GM23338 (cell line): ENCODE measurements at regions not wholly inside any gene's neighbourhood (a gene's known extent, or its start where the extent isn't known, plus 50 kb on each side); places are given as distances from the start of the nearest gene placed in this dataset.

Experiments
- CREB1 ChIP-seq: fragments of 250-450 bp; sonication (Bioruptor Pico); IDR thresholded peaks from 2 replicates; pipeline ENCODE4 v1.5.0; 2020; ENCODE audit warnings: low read depth, mild to moderate bottlenecking, moderate library complexity
- CTCF ChIP-seq, 2 experiments: fragments of 200-600 bp in 1 of 2; sonication (generic) in 1 of 2; conservative IDR thresholded peaks; 2 replicates each; pipeline versions ENCODE4 v1.5.1 to v1.6.1; 2016 to 2017; ENCODE audit warnings: antibody characterized with exemption in 2 of 2, low read depth in 2 of 2, mild to moderate bottlenecking in 2 of 2, moderate library complexity in 1 of 2
- EZH2 ChIP-seq: fragments of 200-600 bp; sonication (generic); IDR thresholded peaks from one replicate; pipeline ENCODE4 v1.8.0; 2017; ENCODE audit warnings: antibody characterized with exemption, mild to moderate bottlenecking, low read depth; ENCODE audit not compliant: unreplicated experiment
- EZH2phosphoT487 ChIP-seq: fragments of 200-600 bp; sonication (generic); IDR thresholded peaks from one replicate; pipeline ENCODE4 v1.8.1; 2018; ENCODE audit warnings: antibody characterized with exemption; ENCODE audit not compliant: unreplicated experiment
- JUNB ChIP-seq: IDR thresholded peaks from one replicate; pipeline ENCODE4 v1.6.1; 2016; ENCODE audit warnings: antibody characterized with exemption; ENCODE audit not compliant: unreplicated experiment
- NANOG ChIP-seq: IDR thresholded peaks from 2 replicates; pipeline ENCODE4 v1.6.1; 2016; ENCODE audit warnings: antibody characterized with exemption, borderline replicate concordance
- POLR2AphosphoS5 ChIP-seq: IDR thresholded peaks from 2 replicates; pipeline ENCODE4 v1.6.1; 2016; ENCODE audit warnings: antibody characterized with exemption, low read depth
- ZNF114 ChIP-seq: fragments of 250-450 bp; sonication (Bioruptor Pico); IDR thresholded peaks from 2 replicates; pipeline ENCODE4 v1.5.0; 2020; ENCODE audit warnings: mild to moderate bottlenecking, moderate library complexity
- TF ChIP-seq, protein P1 (sequence below): IDR thresholded peaks from one replicate; pipeline ENCODE4 v1.6.1; 2018; ENCODE audit warnings: antibody characterized with exemption; ENCODE audit not compliant: unreplicated experiment
- TF ChIP-seq, protein P2 (sequence below): fragments of 250-450 bp; sonication (Bioruptor Pico); IDR thresholded peaks from 2 replicates; pipeline ENCODE4 v1.5.0; 2020; ENCODE audit warnings: mild to moderate bottlenecking, moderate library complexity
- TF ChIP-seq, protein P3 (sequence below): IDR thresholded peaks from 2 replicates; pipeline ENCODE4 v1.6.1; 2016; ENCODE audit warnings: antibody characterized with exemption

DNA sequence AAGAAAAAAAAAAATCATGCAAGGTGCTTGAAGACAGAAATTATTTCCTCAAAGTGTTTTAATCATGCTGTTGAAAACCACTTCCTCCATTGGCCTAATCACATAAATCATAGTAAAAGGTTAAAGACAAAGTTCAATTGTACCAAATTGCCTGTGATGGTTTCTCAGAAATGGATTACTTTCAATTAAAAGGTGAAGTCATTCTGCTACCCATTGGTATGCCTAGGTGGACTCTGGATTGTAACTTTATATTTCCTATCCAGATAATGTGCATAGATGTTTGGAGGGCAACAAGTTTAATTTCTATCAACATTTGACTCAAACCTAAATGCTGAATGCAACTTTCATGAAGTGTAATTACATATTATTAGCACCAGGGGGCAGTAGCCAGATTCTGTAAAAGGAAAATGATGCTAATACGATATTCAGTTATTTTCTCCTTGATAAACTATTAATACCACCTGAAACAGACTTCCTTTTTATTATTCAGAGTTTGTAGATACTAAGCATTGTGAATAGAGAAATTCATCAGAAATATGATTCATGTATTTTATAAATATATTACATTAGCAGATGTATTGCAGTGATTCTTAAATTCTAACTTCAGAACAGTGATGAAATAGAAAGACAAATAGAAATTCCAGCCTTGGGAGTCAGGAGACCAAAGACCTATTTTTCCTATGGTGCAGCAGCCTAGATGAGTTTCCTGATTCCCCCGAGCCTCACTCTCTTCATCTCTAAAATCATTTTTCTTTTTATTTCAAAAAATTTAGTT is 148.2 kb downstream of the CAAP1 start:
- TF ChIP-seq, protein P1, sequence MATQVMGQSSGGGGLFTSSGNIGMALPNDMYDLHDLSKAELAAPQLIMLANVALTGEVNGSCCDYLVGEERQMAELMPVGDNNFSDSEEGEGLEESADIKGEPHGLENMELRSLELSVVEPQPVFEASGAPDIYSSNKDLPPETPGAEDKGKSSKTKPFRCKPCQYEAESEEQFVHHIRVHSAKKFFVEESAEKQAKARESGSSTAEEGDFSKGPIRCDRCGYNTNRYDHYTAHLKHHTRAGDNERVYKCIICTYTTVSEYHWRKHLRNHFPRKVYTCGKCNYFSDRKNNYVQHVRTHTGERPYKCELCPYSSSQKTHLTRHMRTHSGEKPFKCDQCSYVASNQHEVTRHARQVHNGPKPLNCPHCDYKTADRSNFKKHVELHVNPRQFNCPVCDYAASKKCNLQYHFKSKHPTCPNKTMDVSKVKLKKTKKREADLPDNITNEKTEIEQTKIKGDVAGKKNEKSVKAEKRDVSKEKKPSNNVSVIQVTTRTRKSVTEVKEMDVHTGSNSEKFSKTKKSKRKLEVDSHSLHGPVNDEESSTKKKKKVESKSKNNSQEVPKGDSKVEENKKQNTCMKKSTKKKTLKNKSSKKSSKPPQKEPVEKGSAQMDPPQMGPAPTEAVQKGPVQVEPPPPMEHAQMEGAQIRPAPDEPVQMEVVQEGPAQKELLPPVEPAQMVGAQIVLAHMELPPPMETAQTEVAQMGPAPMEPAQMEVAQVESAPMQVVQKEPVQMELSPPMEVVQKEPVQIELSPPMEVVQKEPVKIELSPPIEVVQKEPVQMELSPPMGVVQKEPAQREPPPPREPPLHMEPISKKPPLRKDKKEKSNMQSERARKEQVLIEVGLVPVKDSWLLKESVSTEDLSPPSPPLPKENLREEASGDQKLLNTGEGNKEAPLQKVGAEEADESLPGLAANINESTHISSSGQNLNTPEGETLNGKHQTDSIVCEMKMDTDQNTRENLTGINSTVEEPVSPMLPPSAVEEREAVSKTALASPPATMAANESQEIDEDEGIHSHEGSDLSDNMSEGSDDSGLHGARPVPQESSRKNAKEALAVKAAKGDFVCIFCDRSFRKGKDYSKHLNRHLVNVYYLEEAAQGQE = no peak
- TF ChIP-seq JUNB (no peak), CTCF (conservative IDR thresholded peaks at IDR 0.05; ENCODE audit: low read depth in 2 of 2) (peak; percentile 61 to 93), EZH2 (no peak), POLR2AphosphoS5 (no peak), EZH2phosphoT487 (no peak), CREB1 (CRISPR knock-in tag) (no peak), NANOG (no peak), ZNF114 (CRISPR knock-in tag) (no peak)
- TF ChIP-seq, protein P2, sequence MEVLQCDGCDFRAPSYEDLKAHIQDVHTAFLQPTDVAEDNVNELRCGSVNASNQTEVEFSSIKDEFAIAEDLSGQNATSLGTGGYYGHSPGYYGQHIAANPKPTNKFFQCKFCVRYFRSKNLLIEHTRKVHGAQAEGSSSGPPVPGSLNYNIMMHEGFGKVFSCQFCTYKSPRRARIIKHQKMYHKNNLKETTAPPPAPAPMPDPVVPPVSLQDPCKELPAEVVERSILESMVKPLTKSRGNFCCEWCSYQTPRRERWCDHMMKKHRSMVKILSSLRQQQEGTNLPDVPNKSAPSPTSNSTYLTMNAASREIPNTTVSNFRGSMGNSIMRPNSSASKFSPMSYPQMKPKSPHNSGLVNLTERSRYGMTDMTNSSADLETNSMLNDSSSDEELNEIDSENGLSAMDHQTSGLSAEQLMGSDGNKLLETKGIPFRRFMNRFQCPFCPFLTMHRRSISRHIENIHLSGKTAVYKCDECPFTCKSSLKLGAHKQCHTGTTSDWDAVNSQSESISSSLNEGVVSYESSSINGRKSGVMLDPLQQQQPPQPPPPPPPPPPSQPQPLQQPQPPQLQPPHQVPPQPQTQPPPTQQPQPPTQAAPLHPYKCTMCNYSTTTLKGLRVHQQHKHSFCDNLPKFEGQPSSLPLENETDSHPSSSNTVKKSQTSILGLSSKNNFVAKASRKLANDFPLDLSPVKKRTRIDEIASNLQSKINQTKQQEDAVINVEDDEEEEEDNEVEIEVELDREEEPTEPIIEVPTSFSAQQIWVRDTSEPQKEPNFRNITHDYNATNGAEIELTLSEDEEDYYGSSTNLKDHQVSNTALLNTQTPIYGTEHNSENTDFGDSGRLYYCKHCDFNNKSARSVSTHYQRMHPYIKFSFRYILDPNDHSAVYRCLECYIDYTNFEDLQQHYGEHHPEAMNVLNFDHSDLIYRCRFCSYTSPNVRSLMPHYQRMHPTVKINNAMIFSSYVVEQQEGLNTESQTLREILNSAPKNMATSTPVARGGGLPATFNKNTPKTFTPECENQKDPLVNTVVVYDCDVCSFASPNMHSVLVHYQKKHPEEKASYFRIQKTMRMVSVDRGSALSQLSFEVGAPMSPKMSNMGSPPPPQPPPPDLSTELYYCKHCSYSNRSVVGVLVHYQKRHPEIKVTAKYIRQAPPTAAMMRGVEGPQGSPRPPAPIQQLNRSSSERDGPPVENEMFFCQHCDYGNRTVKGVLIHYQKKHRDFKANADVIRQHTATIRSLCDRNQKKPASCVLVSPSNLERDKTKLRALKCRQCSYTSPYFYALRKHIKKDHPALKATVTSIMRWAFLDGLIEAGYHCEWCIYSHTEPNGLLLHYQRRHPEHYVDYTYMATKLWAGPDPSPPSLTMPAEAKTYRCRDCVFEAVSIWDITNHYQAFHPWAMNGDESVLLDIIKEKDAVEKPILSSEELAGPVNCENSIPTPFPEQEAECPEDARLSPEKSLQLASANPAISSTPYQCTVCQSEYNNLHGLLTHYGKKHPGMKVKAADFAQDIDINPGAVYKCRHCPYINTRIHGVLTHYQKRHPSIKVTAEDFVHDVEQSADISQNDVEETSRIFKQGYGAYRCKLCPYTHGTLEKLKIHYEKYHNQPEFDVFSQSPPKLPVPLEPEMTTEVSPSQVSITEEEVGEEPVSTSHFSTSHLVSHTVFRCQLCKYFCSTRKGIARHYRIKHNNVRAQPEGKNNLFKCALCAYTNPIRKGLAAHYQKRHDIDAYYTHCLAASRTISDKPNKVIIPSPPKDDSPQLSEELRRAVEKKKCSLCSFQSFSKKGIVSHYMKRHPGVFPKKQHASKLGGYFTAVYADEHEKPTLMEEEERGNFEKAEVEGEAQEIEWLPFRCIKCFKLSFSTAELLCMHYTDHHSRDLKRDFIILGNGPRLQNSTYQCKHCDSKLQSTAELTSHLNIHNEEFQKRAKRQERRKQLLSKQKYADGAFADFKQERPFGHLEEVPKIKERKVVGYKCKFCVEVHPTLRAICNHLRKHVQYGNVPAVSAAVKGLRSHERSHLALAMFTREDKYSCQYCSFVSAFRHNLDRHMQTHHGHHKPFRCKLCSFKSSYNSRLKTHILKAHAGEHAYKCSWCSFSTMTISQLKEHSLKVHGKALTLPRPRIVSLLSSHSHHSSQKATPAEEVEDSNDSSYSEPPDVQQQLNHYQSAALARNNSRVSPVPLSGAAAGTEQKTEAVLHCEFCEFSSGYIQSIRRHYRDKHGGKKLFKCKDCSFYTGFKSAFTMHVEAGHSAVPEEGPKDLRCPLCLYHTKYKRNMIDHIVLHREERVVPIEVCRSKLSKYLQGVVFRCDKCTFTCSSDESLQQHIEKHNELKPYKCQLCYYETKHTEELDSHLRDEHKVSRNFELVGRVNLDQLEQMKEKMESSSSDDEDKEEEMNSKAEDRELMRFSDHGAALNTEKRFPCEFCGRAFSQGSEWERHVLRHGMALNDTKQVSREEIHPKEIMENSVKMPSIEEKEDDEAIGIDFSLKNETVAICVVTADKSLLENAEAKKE = no peak
- TF ChIP-seq, protein P3, sequence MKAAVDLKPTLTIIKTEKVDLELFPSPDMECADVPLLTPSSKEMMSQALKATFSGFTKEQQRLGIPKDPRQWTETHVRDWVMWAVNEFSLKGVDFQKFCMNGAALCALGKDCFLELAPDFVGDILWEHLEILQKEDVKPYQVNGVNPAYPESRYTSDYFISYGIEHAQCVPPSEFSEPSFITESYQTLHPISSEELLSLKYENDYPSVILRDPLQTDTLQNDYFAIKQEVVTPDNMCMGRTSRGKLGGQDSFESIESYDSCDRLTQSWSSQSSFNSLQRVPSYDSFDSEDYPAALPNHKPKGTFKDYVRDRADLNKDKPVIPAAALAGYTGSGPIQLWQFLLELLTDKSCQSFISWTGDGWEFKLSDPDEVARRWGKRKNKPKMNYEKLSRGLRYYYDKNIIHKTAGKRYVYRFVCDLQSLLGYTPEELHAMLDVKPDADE = no peak
